Caco-2 (cell line): ENCODE measurements at regions not wholly inside any gene's neighbourhood (a gene's known extent, or its start where the extent isn't known, plus 50 kb on each side); places are given as distances from the start of the nearest gene placed in this dataset.

ENCODE experiments used
- BruUV-seq: library from RNA; stranded (reverse); fragments of 400-500 nt; replicated peaks from 2 replicates; lab custom pipeline; 2021; lab: Mats Ljungman, UMichigan
- CTCF ChIA-PET: fragments of 300-600 bp; sonication (Branson Sonifier 250); formaldehyde crosslinking; loops from one replicate; lab custom pipeline; 2022; ENCODE audit warnings: antibody characterized with exemption; lab: Charles Lee
- POLR2A ChIA-PET: fragments of 300-600 bp; sonication (Branson Sonifier 250); formaldehyde crosslinking; loops from one replicate; lab custom pipeline; 2022; ENCODE audit warnings: antibody characterized with exemption; lab: Charles Lee
- DNase-seq, 2 experiments: peaks; one replicate each; pipeline versions ENCODE4 v3.0.0 to v3.0.0-alpha.2; 2020 to 2022
- H3K27me3 ChIP-seq: replicated peaks from 2 replicates; pipeline ENCODE4 v1.6.0; 2011; ENCODE audit warnings: low read length; ENCODE audit not compliant: control insufficient read depth, insufficient read depth
- H3K36me3 ChIP-seq: 2 replicates; pipeline ENCODE4 v1.5.1; 2011; ENCODE audit warnings: low read length; ENCODE audit not compliant: control insufficient read depth, insufficient read depth
- H3K4me1 ChIP-seq: fragments of 250-450 bp; sonication (Bioruptor Pico); 2 replicates; pipeline ENCODE4 v1.5.1; 2020; ENCODE audit warnings: mild to moderate bottlenecking
- H3K4me3 ChIP-seq: 2 replicates; pipeline ENCODE4 v1.5.1; 2011; ENCODE audit warnings: low read depth, mild to moderate bottlenecking, control low read depth, low read length
- H3K9me3 ChIP-seq: fragments of 250-450 bp; sonication (Bioruptor Pico); 2 replicates; pipeline ENCODE4 v1.5.1; 2020; ENCODE audit warnings: mild to moderate bottlenecking, moderate library complexity
- H3K27ac Mint-ChIP-seq: one replicate; pipeline ENCODE4 v1.8.0; 2022; ENCODE audit warnings: mixed read lengths; ENCODE audit not compliant: unreplicated experiment
- H3K27me3 Mint-ChIP-seq: one replicate; pipeline ENCODE4 v1.8.0; 2022; ENCODE audit warnings: mixed read lengths; ENCODE audit not compliant: insufficient read depth, unreplicated experiment
- H3K36me3 Mint-ChIP-seq: one replicate; pipeline ENCODE4 v1.8.0; 2022; ENCODE audit warnings: mild to moderate bottlenecking, mixed read lengths; ENCODE audit not compliant: insufficient read depth, unreplicated experiment
- H3K4me1 Mint-ChIP-seq: one replicate; pipeline ENCODE4 v1.8.0; 2022; ENCODE audit warnings: low read depth, mixed read lengths; ENCODE audit not compliant: unreplicated experiment
- H3K4me3 Mint-ChIP-seq: one replicate; pipeline ENCODE4 v1.8.0; 2022; ENCODE audit warnings: mild to moderate bottlenecking, moderate library complexity, mixed read lengths; ENCODE audit not compliant: unreplicated experiment
- H3K9me3 Mint-ChIP-seq: one replicate; pipeline ENCODE4 v1.8.0; 2022; ENCODE audit warnings: mixed read lengths; ENCODE audit not compliant: unreplicated experiment
- CTCF ChIP-seq, 2 experiments: fragments of 200-600 bp in 1 of 2; IDR thresholded peaks; 1 replicate in 1 of 2; 2 replicates in 1 of 2; pipeline versions ENCODE4 v1.5.1 to v1.8.0; 2011 to 2022; ENCODE audit warnings: antibody characterized with exemption in 1 of 2, control low read depth in 1 of 2, inconsistent platforms in 1 of 2, low read depth in 1 of 2, low read length in 1 of 2, mild to moderate bottlenecking in 1 of 2, moderate library complexity in 1 of 2; ENCODE audit not compliant: insufficient read depth in 1 of 2, severe bottlenecking in 1 of 2, unreplicated experiment in 1 of 2
- intact Hi-C: fragments of 100-400 bp; cut with micrococcal nuclease; formaldehyde crosslinking; loops from one replicate; pipeline ENCODE4 v1.10.0; 2022; ENCODE audit not compliant: unreplicated experiment

DNA sequence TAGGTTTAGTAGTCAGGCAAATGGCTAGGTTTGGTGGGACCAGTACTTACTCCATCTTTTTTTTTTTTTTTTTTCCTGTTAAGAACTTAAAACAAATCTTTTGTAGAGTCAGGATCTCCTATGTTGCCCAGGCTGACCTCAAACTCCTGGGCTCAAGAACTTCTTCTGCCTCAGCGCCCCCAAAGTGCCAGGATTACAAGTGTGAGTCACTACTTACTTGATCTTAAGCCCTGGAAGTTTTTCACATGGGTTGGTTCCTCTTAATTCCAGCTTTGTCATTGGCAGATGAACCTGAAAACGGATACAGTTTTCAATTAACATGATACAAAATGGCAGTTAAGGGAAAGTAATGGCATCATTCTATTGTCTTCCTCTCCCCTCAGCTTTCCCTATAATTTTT lies 179.4 kb upstream of the JAG1 start:
- CTCF ChIA-PET = no interaction called here
- no peak for TF ChIP-seq CTCF (IDR thresholded peaks at IDR 0.05; ENCODE audit: insufficient read depth in 1 of 2, low read depth in 1 of 2, low read length in 1 of 2, severe bottlenecking in 1 of 2, unreplicated experiment in 1 of 2)
- BruUV-seq = no TSS peak
- Mint-ChIP-seq H3K36me3 (no peaks in the 10 kb centered on the region), H3K4me3 (no peak overlapping the region), H3K9me3 (peaks cover 57% of the 10 kb centered on the region), H3K4me1 (peaks cover 55% of the 10 kb centered on the region), H3K27ac (peak overlapping the region; percentile 43), H3K27me3 (no peaks in the 10 kb centered on the region)
- no peak for DNase-seq
- intact Hi-C loops = loop anchor here (10.0 kb wide), 1 partner anchor 298 kb away; no protein-coding TSS in a partner anchor
- Histone ChIP-seq H3K36me3 (no peaks in the 10 kb centered on the region; the same call in 1 of the 2 replicates), H3K4me3 (no peak overlapping the region), H3K4me1 (peaks cover 55% of the 10 kb centered on the region), H3K9me3 (no peaks in the 10 kb centered on the region), H3K27me3 (no peaks in the 10 kb centered on the region)
- POLR2A ChIA-PET = interaction anchor here (0.6 kb wide), 1 partner anchor 281 kb away, joined by 3 read pairs; no protein-coding TSS in a partner anchor

GRCh38 chr20:10853731-10854130 lies 179.9 kb upstream of the JAG1 start:
- Histone ChIP-seq H3K4me1 (peaks cover 54% of the 10 kb centered on the region), H3K36me3 (no peaks in the 10 kb centered on the region; the same call in 1 of the 2 replicates), H3K27me3 (no peaks in the 10 kb centered on the region), H3K4me3 (no peak overlapping the region), H3K9me3 (no peaks in the 10 kb centered on the region)
- Mint-ChIP-seq H3K36me3 (no peaks in the 10 kb centered on the region), H3K4me3 (no peak overlapping the region), H3K9me3 (peaks cover 57% of the 10 kb centered on the region), H3K4me1 (peaks cover 49% of the 10 kb centered on the region), H3K27ac (peak overlapping the region; percentile 35), H3K27me3 (no peaks in the 10 kb centered on the region)
- DNase-seq = no peak
- CTCF ChIA-PET = no interaction called here
- TF ChIP-seq CTCF (IDR thresholded peaks at IDR 0.05; ENCODE audit: insufficient read depth in 1 of 2, low read depth in 1 of 2, low read length in 1 of 2, severe bottlenecking in 1 of 2, unreplicated experiment in 1 of 2) = no peak
- intact Hi-C loops = loop anchor here (10.0 kb wide), 1 partner anchor 299 kb away; no protein-coding TSS in a partner anchor
- no TSS peak for BruUV-seq
- POLR2A ChIA-PET = interaction anchor here (0.6 kb wide), 1 partner anchor 282 kb away, joined by 3 read pairs; no protein-coding TSS in a partner anchor

DNA sequence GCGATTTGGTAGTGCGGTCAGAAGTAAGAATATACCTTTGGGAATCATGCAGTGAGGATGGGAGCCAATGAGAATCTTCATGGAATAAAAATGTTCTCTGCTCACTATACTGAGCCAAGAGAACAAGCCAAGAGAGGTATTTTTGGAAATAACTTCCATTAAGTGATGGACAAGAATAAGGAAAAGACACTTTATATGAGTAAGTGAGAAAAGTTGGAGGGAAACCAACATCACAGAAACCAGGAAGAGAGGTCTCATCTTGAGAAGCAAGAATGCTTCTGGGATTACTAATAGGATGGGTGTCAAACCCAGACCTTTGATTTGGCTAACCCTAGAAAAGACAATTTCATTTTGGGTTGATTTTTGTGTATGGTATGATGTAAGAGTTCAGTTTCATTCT lies 181.2 kb upstream of the JAG1 start:
- H3K9me3 Mint-ChIP-seq = peaks cover 65% of the 10 kb centered on the region
- intact Hi-C loops = loop anchor here (10.0 kb wide), 1 partner anchor 300 kb away; no protein-coding TSS in a partner anchor
- no peak for DNase-seq
- Histone ChIP-seq H3K4me1 (peaks cover 42% of the 10 kb centered on the region), H3K27me3 (no peaks in the 10 kb centered on the region), H3K4me3 (no peak overlapping the region), H3K36me3 (no peaks in the 10 kb centered on the region; the same call in 1 of the 2 replicates), H3K9me3 (no peaks in the 10 kb centered on the region)
- H3K4me3 Mint-ChIP-seq = no peak overlapping the region
- no peak for TF ChIP-seq CTCF (IDR thresholded peaks at IDR 0.05; ENCODE audit: insufficient read depth in 1 of 2, low read depth in 1 of 2, low read length in 1 of 2, severe bottlenecking in 1 of 2, unreplicated experiment in 1 of 2)
- CTCF ChIA-PET = no interaction called here
- no peaks in the 10 kb centered on the region for H3K36me3 Mint-ChIP-seq
- POLR2A ChIA-PET = no interaction called here
- H3K27me3 Mint-ChIP-seq = no peaks in the 10 kb centered on the region
- BruUV-seq = no TSS peak
- peak overlapping the region; percentile 34 for H3K27ac Mint-ChIP-seq
- peaks cover 40% of the 10 kb centered on the region for H3K4me1 Mint-ChIP-seq
